ENCODE measurements at regions not wholly inside any gene's neighbourhood (a gene's known extent, or its start where the extent isn't known, plus 50 kb on each side); places are given as distances from the start of the nearest gene placed in this dataset.

DNA sequence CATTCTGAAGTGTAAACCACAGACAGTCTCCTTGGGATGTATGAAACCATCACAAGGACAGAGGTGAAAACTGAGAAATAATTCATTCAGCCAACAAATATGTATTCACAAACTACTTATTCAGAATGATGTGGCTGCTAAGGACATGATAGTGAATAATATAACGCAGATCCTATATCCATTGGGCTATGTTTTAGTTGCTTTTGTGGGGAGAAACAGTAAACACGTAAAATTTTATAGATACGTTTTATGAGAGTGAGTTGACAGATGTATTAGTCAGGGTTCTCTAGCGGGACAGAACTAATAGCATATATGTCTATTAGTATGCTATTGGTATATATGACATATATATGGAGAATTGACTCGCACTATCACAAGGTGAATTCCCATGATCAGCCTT is 402.5 kb downstream of the RFPL4B start:
- TF ChIP-seq, protein P1, sequence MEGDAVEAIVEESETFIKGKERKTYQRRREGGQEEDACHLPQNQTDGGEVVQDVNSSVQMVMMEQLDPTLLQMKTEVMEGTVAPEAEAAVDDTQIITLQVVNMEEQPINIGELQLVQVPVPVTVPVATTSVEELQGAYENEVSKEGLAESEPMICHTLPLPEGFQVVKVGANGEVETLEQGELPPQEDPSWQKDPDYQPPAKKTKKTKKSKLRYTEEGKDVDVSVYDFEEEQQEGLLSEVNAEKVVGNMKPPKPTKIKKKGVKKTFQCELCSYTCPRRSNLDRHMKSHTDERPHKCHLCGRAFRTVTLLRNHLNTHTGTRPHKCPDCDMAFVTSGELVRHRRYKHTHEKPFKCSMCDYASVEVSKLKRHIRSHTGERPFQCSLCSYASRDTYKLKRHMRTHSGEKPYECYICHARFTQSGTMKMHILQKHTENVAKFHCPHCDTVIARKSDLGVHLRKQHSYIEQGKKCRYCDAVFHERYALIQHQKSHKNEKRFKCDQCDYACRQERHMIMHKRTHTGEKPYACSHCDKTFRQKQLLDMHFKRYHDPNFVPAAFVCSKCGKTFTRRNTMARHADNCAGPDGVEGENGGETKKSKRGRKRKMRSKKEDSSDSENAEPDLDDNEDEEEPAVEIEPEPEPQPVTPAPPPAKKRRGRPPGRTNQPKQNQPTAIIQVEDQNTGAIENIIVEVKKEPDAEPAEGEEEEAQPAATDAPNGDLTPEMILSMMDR (IDR thresholded peaks at IDR 0.05): no peak
- TF ChIP-seq POLR2A (IDR thresholded peaks at IDR 0.05): no peak
